GM18505 (cell line): ENCODE measurements at regions not wholly inside any gene's neighbourhood (a gene's known extent, or its start where the extent isn't known, plus 50 kb on each side); places are given as distances from the start of the nearest gene placed in this dataset.

ENCODE experiments used
- ATAC-seq: cut with Tn5 transposase; IDR thresholded peaks from one replicate; pipeline ENCODE4 v1.9.1; 2021; ENCODE audit not compliant: unreplicated experiment
- POLR2A ChIP-seq: IDR thresholded peaks from 4 replicates; pipeline ENCODE4 v1.6.1; 2011; ENCODE audit warnings: borderline replicate concordance; ENCODE audit not compliant: insufficient read depth, insufficient read length; ENCODE audit errors: extremely low read depth

GRCh38 chr1:60394436-60394835 lies 320.9 kb upstream of the C1orf87 start:
- no peak for TF ChIP-seq POLR2A
- peak; percentile 46 for ATAC-seq

DNA sequence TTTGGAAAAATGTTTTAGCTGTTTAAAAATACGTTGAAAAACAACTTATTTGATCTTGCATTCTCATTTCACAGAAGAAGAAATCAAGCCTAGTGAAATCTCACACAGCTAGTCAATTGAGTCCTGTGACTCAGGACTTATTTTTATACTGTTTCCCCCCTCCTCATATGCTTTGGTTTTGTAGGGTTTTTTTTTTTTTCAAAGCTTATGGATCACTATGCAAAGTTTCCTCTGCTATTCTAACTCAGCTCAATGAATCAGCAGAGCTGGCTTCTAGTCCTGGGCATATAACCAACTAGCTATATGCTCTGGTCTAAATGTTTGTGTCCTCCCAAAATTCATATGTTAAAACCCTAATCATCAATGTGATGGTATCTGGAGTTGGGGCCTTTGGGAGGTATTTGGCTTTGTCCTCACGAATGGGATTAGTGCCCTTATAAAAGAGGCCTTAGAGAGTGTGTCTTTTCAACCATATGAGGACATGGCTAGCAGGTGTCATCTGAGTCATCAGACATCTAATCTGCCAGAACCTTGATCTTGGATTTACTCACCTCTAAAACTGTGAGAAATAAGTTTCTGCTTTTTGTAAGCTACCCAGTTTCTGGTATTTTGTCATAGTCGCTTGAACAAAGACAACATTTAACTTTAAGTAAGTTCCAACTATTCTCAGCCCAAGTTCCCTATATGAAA lies 317.2 kb upstream of the C1orf87 start:
- peak; percentile 75 for ATAC-seq
- no peak for TF ChIP-seq POLR2A

DNA sequence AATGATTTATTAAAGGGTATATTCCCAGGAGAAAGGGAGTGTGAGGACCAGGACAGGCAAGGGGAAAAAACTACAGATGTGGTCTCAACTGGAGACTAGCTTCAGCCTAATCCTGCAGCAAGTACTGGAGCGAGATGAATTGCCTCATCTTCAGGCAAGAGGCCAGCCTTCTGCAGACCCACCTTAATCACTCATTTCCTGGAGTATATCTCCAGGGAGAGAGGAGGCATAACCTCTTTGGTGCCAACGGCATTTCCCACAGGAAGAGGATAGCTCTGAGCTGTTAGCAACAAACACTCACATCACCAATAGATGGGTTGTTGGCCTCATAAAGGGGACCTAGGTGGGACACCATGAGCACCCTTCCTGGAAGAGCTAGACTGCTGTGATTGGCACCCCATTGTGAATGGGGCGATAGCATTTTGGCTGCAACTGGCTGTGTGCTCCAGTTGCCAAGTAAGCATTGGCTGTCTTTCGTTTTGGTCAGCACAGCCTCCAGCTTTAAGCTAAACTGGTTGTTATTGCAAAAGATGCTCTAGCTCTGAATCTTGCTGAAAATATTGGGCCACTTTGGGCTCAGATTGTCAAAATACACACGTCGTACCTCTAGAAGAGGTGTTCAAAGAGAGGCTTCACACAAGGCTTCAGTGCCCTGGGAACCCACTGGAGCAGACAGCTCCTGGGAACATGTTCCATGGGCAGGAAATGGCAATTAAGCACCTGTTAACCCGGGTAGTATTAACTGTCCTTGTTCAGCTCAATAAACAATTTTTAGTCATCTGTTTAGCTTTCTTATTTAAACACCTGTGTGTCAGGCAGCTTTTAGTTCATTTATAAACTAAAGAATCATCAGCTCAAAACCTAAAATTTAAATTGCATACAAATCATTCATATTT lies 314.8 kb upstream of the C1orf87 start:
- ATAC-seq, result no peak
- TF ChIP-seq POLR2A, result no peak

DNA sequence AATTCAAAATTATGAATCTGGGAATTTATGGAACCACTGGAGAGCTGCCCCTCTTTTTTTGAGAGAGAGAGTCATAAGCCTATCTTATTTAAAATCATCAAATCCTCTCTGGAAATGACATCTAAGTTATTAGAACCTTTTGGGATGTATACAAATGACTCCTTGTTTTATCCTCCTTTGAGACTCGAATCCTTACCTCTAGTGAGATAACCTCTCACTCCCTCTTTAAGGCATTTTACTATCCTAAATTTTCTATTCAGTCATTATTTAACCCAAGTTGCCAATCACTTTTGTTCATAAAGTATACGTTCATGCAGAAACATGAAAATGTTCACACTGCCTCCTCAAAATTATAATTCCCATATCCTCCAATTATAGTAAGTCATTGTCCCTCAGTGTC lies 313.6 kb upstream of the C1orf87 start:
- no peak for ATAC-seq
- TF ChIP-seq POLR2A, result no peak

DNA sequence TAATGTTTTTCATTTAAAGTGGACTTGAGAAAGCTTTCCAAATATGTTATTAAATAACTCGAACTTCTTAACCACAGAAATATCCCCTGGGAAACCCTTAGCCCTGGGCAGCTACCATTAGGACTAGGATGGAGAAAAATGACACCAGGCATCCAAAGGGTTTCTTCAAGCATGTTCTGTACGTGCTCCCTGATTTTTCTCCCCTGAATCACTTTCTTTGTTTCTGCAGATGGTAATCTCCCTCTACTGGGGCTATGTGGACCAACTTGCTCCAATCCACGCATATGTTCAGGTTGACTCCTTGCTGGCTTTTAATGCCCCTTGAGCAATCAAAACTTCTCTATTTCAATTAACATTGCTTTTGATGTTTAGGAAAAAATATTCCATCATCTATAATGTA lies 312.7 kb upstream of the C1orf87 start:
- ATAC-seq, result no peak
- no peak for TF ChIP-seq POLR2A

- ATAC-seq, result no peak
- no peak for TF ChIP-seq POLR2A
These were observed 302.6 kb upstream of the C1orf87 start for GRCh38 chr1:60376196-60376595.

- ATAC-seq, result no peak
- no peak for TF ChIP-seq POLR2A
These were observed 301.0 kb upstream of the C1orf87 start for GRCh38 chr1:60374537-60374936.

DNA sequence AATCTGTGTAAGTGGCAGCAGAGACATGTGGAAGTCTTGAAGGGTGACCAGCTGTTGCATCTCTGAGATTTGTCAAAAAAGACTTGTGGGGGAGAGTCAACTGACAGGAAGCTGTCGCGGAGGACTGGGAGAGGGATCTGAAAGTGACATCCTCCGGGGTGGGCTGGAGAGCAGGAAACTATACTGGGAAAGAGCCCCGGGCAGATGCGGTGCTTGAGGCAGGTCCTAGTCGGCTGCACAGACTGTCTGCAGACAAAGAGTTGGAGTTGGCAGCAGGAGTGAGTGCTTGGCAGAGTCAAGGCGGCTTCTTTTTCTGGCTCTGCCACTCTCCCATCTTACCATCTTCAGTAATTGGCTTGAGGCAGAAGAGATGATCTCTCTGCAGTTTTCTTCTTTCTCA lies 294.0 kb upstream of the C1orf87 start:
- no peak for ATAC-seq
- TF ChIP-seq POLR2A, result no peak

GRCh38 chr1:60359431-60359830 lies 285.9 kb upstream of the C1orf87 start:
- TF ChIP-seq POLR2A, result no peak
- ATAC-seq, result no peak

DNA sequence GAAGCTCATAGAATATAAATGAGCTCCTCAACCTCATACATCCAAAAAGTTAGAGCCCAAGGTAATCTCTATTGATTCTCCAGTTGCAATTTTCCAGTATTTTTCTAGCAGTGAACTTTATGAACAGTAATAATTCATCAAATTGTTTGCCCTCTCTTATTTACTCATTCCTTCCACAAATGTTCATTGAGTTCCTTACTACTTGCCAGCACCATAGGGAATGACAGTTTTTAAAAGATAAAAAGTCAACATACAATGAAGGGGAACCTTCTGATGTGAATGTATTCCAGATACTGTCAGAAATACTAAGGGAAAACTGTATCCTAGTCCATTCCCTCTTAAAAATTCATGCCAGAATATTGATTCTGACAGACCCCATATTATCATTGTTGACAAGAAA lies 277.0 kb upstream of the C1orf87 start:
- no peak for TF ChIP-seq POLR2A
- ATAC-seq, result no peak

DNA sequence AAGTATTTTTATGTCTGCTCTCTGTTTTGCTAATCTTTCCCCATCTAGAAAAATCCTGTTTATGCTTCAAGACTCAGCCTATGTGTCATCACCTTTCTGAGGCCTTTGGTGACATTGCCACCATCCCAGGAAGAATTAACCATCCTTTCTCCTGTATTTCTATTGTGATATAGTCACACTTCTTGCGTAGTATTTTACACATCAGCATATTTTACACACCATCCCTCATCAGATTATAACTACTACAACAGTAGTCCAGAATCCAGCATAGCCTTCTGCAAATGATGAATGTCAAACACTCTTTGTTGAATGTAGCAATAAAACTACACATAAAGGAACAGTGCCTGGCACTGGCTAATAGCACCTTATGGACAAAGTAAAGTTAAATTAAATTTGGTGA lies 275.3 kb upstream of the C1orf87 start:
- no peak for ATAC-seq
- TF ChIP-seq POLR2A, result no peak

DNA sequence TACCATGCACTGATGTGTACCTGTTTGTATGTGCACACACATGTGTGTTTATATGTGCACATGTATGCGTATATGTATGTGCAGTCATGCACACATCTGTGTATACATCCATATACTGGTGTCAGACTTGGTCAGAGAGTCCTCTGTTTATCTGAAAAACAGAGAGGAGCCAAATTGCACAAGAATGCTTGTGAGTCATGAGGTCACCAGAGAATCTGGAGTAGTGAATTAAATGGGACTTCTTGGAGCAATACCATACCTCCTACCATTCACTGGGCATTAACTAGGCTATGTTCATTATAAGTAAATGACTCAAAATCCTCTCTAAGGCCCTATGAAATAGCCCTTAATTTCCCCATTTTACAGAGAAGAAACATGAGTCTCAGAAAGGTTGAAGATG lies 272.1 kb upstream of the C1orf87 start:
- no peak for ATAC-seq
- TF ChIP-seq POLR2A, result no peak

GRCh38 chr1:60345049-60345448 lies 271.5 kb upstream of the C1orf87 start:
- no peak for TF ChIP-seq POLR2A
- ATAC-seq, result no peak

GRCh38 chr1:60343736-60344135 lies 270.2 kb upstream of the C1orf87 start:
- no peak for TF ChIP-seq POLR2A
- no peak for ATAC-seq
